ENCODE measurements at regions not wholly inside any gene's neighbourhood (a gene's known extent, or its start where the extent isn't known, plus 50 kb on each side); places are given as distances from the start of the nearest gene placed in this dataset.

DNA sequence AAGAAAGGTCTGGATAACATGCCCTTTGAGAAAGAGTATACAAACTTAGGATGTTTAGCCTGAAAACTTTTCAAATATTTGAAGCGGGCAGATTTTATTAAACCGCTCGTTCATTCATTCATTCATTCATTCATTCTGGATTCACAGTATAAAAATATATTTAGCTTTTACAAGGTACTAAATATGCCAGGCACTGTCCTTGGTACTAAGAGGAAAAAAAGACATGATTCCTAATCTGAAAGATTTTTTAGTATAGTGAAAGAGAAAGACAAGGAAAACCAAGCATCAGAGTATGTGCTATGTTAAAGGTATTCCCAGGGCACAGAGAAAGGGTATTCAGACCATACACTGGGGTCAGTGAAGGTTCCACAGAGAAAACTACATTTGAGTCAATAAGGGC is 299.7 kb downstream of the BCAT1 start:
- no peak for TF ChIP-seq GATA3 (IDR thresholded peaks at IDR 0.05; ENCODE audit: low read depth, low read length)
- no peak for TF ChIP-seq GATA2 (IDR thresholded peaks at IDR 0.05; ENCODE audit: low read depth, low read length)

Measured in SH-SY5Y (cell line).